K562 (cell line): ENCODE measurements at regions not wholly inside any gene's neighbourhood (a gene's known extent, or its start where the extent isn't known, plus 50 kb on each side); places are given as distances from the start of the nearest gene placed in this dataset.

ENCODE experiments used
- FIP1L1 ChIP-seq: fragments of 200-400 bp; formaldehyde crosslinking; IDR thresholded peaks from 2 replicates; pipeline ENCODE4 v1.6.1; 2018; ENCODE audit warnings: mild to moderate bottlenecking, low read depth, low read length; ENCODE audit not compliant: poor library complexity, severe bottlenecking
- GABPA ChIP-seq: fragments of 200-800 bp; sonication (Bioruptor generic); conservative IDR thresholded peaks from 2 replicates; pipeline ENCODE4 v1.6.1; 2016; ENCODE audit warnings: low read depth, missing genetic modification characterization, missing compliant biosample characterization
- JUN ChIP-seq, 2 experiments: sonication (generic) in 1 of 2; formaldehyde crosslinking in 1 of 2; IDR thresholded peaks; 2 replicates each; pipeline versions ENCODE4 v1.6.1 to v1.8.0; 2012 to 2022; ENCODE audit warnings: borderline replicate concordance in 2 of 2, mild to moderate bottlenecking in 2 of 2, improper control_type of control experiment in 1 of 2, low read depth in 1 of 2, low read length in 1 of 2, missing genetic modification reagents in 1 of 2
- KLF10 ChIP-seq: fragments of 250-450 bp; sonication (Bioruptor Pico); IDR thresholded peaks from 2 replicates; pipeline ENCODE4 v1.6.1; 2021; ENCODE audit warnings: matching md5 sums
- NRF1 ChIP-seq, 2 experiments: fragments of 450-650 bp; IDR thresholded peaks in 1 of 2; conservative IDR thresholded peaks in 1 of 2; 2 replicates each; pipeline ENCODE4 v1.6.1; 2014; ENCODE audit warnings: mild to moderate bottlenecking in 2 of 2
- SPI1 ChIP-seq: IDR thresholded peaks from 2 replicates; pipeline ENCODE4 v1.6.1; 2011; ENCODE audit warnings: low read depth, low read length, control low read depth, borderline replicate concordance
- TCF3 ChIP-seq: sonication (generic); formaldehyde crosslinking; IDR thresholded peaks from 2 replicates; pipeline ENCODE4 v1.4.0; 2020; ENCODE audit warnings: mild to moderate bottlenecking, missing genetic modification reagents
- ZBTB17 ChIP-seq: fragments of 450-650 bp; formaldehyde crosslinking; IDR thresholded peaks from 2 replicates; pipeline ENCODE4 v1.4.0; 2020; ENCODE audit warnings: mild to moderate bottlenecking
- ZZZ3 ChIP-seq: fragments of 450-650 bp; IDR thresholded peaks from 2 replicates; pipeline ENCODE4 v1.6.1; 2016; ENCODE audit warnings: antibody characterized with exemption, mild to moderate bottlenecking, moderate library complexity
- TF ChIP-seq, protein P1 (sequence below): fragments of 450-650 bp; IDR thresholded peaks from 2 replicates; pipeline ENCODE4 v1.6.1; 2016; ENCODE audit warnings: missing biosample characterization, missing genetic modification characterization
- TF ChIP-seq, protein P2 (sequence below): sonication (generic); formaldehyde crosslinking; IDR thresholded peaks from 2 replicates; pipeline ENCODE4 v1.8.1; 2023; ENCODE audit warnings: mild to moderate bottlenecking, missing genetic modification reagents, moderate library complexity
- TF ChIP-seq, protein P3 (sequence below): fragments of 250-450 bp; sonication (Bioruptor Pico); IDR thresholded peaks from 2 replicates; pipeline ENCODE4 v1.8.0; 2021; ENCODE audit warnings: moderate library complexity, mild to moderate bottlenecking, inconsistent platforms
- TF ChIP-seq, protein P4 (sequence below), 2 experiments: fragments of 450-650 bp; IDR thresholded peaks; 2 replicates each; pipeline ENCODE4 v1.6.1; 2016; ENCODE audit warnings: mild to moderate bottlenecking in 2 of 2, borderline replicate concordance in 1 of 2, low read depth in 1 of 2, moderate library complexity in 1 of 2
- TF ChIP-seq, protein P5 (sequence below), 3 experiments: IDR thresholded peaks in 2 of 3; conservative IDR thresholded peaks in 1 of 3; 2 replicates each; pipeline ENCODE4 v1.5.1; 2011 to 2012; ENCODE audit warnings: low read length in 3 of 3, mild to moderate bottlenecking in 3 of 3, control low read depth in 2 of 3, improper control_type of control experiment in 1 of 3, inconsistent platforms in 1 of 3, low read depth in 1 of 3, mixed read lengths in 1 of 3, moderate library complexity in 1 of 3; ENCODE audit not compliant: insufficient read depth in 2 of 3

DNA sequence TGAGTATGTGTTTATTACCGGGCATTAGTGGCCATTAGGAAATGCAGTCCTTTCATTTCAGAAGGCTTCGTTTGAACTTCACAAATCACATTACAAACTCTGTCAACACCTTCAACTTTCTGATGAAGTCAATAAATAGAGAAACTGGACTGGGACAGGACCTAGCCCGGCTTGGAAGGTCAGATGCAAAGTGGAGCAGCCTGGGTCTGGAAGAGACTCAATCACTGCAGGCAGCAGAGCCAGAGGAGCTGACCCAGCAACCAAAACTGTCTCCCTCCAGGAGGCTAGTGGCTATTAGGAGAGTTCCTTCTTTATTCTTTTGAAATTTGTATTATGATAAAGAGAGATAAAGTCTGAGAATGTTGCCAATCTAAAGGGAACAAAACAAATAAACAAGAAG, 167.2 kb upstream of the SPOPL start:
- no peak for TF ChIP-seq SPI1
- no peak for TF ChIP-seq TCF3 (CRISPR knock-in tag)
- no peak for TF ChIP-seq JUN (IDR thresholded peaks at IDR 0.05; ENCODE audit: borderline replicate concordance, low read depth, low read length)
- TF ChIP-seq JUN (CRISPR knock-in tag; IDR thresholded peaks at IDR 0.05; ENCODE audit: borderline replicate concordance) = no peak
- no peak for TF ChIP-seq FIP1L1
- no peak for TF ChIP-seq KLF10 (CRISPR knock-in tag)
- TF ChIP-seq, protein P1, sequence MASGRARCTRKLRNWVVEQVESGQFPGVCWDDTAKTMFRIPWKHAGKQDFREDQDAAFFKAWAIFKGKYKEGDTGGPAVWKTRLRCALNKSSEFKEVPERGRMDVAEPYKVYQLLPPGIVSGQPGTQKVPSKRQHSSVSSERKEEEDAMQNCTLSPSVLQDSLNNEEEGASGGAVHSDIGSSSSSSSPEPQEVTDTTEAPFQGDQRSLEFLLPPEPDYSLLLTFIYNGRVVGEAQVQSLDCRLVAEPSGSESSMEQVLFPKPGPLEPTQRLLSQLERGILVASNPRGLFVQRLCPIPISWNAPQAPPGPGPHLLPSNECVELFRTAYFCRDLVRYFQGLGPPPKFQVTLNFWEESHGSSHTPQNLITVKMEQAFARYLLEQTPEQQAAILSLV = no peak
- TF ChIP-seq ZZZ3 = no peak
- TF ChIP-seq NRF1 (conservative IDR thresholded peaks at IDR 0.05 in 1 of 2, IDR thresholded peaks at IDR 0.05 in 1 of 2) = no peak
- TF ChIP-seq, protein P2, sequence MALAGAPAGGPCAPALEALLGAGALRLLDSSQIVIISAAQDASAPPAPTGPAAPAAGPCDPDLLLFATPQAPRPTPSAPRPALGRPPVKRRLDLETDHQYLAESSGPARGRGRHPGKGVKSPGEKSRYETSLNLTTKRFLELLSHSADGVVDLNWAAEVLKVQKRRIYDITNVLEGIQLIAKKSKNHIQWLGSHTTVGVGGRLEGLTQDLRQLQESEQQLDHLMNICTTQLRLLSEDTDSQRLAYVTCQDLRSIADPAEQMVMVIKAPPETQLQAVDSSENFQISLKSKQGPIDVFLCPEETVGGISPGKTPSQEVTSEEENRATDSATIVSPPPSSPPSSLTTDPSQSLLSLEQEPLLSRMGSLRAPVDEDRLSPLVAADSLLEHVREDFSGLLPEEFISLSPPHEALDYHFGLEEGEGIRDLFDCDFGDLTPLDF = no peak
- no peak for TF ChIP-seq GABPA (tag)
- TF ChIP-seq, protein P3, sequence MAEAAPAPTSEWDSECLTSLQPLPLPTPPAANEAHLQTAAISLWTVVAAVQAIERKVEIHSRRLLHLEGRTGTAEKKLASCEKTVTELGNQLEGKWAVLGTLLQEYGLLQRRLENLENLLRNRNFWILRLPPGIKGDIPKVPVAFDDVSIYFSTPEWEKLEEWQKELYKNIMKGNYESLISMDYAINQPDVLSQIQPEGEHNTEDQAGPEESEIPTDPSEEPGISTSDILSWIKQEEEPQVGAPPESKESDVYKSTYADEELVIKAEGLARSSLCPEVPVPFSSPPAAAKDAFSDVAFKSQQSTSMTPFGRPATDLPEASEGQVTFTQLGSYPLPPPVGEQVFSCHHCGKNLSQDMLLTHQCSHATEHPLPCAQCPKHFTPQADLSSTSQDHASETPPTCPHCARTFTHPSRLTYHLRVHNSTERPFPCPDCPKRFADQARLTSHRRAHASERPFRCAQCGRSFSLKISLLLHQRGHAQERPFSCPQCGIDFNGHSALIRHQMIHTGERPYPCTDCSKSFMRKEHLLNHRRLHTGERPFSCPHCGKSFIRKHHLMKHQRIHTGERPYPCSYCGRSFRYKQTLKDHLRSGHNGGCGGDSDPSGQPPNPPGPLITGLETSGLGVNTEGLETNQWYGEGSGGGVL (CRISPR knock-in tag) = no peak
- no peak for TF ChIP-seq ZBTB17 (CRISPR knock-in tag)
- TF ChIP-seq, protein P4, sequence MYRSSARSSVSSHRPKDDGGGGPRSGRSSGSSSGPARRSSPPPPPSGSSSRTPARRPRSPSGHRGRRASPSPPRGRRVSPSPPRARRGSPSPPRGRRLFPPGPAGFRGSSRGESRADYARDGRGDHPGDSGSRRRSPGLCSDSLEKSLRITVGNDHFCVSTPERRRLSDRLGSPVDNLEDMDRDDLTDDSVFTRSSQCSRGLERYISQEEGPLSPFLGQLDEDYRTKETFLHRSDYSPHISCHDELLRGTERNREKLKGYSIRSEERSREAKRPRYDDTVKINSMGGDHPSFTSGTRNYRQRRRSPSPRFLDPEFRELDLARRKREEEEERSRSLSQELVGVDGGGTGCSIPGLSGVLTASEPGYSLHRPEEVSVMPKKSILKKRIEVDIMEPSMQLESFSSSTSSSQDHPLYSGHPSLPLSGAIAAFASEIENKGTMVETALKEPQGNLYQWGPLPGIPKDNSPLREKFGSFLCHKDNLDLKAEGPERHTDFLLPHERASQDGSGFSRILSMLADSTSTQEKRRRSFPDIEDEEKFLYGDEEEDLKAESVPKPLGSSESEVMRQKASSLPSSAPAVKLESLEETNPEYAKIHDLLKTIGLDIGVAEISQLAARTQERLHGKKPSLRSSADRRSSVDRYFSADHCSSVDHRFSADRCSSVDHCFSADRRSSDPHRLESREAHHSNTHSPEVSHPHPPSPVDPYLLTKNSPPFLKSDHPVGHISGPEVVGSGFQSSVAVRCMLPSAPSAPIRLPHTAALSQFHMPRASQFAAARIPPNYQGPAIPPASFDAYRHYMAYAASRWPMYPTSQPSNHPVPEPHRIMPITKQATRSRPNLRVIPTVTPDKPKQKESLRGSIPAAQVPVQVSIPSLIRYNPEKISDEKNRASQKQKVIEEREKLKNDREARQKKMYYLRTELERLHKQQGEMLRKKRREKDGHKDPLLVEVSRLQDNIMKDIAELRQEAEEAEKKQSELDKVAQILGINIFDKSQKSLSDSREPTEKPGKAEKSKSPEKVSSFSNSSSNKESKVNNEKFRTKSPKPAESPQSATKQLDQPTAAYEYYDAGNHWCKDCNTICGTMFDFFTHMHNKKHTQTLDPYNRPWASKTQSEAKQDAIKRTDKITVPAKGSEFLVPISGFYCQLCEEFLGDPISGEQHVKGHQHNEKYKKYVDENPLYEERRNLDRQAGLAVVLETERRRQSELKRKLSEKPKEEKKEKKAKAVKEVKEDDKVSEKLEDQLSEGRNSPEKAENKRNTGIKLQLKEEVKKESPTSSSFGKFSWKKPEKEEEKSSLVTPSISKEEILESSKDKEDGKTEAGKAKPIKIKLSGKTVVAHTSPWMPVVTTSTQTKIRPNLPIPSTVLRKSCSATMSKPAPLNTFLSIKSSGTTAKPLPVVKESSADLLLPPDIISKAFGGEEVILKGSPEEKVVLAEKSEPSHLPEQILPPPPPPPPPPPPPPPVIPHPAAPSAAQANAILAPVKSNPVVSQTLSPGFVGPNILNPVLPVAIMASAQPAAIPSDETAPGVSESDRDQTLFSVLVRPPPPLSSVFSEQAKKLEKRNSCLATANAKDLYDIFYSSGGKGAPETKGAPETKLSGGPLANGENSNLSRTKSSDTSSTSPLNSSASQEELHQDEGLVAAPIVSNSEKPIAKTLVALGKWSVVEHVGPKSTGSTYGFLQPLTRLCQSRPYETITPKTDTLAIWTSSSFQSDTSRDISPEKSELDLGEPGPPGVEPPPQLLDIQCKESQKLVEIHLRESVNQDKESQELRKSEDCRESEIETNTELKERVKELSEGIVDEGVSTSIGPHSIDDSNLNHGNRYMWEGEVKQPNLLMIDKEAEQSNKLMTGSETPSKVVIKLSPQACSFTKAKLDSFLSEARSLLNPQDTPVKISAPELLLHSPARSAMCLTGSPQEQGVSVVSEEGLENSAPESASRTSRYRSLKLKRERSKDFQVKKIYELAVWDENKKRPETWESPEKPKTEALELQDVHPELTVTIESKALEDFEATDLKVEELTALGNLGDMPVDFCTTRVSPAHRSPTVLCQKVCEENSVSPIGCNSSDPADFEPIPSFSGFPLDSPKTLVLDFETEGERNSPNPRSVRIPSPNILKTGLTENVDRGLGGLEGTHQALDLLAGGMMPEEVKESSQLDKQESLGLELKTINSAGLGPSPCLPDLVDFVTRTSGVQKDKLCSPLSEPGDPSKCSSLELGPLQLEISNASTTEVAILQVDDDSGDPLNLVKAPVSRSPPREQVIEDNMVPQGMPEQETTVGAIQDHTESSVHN (IDR thresholded peaks at IDR 0.05; ENCODE audit: borderline replicate concordance in 1 of 2, low read depth in 1 of 2) = no peak
- TF ChIP-seq, protein P5, sequence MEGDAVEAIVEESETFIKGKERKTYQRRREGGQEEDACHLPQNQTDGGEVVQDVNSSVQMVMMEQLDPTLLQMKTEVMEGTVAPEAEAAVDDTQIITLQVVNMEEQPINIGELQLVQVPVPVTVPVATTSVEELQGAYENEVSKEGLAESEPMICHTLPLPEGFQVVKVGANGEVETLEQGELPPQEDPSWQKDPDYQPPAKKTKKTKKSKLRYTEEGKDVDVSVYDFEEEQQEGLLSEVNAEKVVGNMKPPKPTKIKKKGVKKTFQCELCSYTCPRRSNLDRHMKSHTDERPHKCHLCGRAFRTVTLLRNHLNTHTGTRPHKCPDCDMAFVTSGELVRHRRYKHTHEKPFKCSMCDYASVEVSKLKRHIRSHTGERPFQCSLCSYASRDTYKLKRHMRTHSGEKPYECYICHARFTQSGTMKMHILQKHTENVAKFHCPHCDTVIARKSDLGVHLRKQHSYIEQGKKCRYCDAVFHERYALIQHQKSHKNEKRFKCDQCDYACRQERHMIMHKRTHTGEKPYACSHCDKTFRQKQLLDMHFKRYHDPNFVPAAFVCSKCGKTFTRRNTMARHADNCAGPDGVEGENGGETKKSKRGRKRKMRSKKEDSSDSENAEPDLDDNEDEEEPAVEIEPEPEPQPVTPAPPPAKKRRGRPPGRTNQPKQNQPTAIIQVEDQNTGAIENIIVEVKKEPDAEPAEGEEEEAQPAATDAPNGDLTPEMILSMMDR (IDR thresholded peaks at IDR 0.05 in 2 of 3, conservative IDR thresholded peaks at IDR 0.05 in 1 of 3; ENCODE audit: insufficient read depth in 2 of 3, low read depth in 1 of 3, low read length in 3 of 3) = no peak
